VCaP (cell line): ENCODE measurements at regions not wholly inside any gene's neighbourhood (a gene's known extent, or its start where the extent isn't known, plus 50 kb on each side); places are given as distances from the start of the nearest gene placed in this dataset.

ENCODE experiments used
- H3K27ac ChIP-seq: fragments of 450-650 bp; 2 replicates; pipeline ENCODE4 v1.5.1; 2017
- CTCF ChIP-seq: fragments of 450-650 bp; conservative IDR thresholded peaks from 2 replicates; pipeline ENCODE4 v1.5.1; 2017; ENCODE audit warnings: mild to moderate bottlenecking, moderate library complexity

DNA sequence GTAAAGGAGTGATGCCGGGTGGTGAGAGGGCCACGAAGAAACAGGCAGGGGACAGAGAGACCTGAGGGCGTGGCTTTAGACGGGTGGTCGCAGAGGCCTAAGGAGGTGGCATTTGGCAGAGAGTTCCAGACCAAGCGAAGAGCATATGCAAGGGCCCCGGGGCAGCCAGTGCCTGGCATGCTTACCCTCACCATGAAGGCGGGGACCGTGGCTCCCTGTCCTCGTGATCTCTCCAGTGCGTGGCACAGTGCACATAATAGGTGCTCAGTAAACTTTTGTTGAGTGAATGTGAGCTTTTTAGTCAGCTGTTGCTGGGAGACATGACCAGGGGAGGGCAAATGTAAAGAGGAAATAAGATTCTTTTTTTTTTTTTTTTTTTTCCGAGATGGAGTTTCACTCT, 245.6 kb upstream of the GSE1 start:
- no peak for TF ChIP-seq CTCF
- no peak overlapping the region for H3K27ac ChIP-seq

DNA sequence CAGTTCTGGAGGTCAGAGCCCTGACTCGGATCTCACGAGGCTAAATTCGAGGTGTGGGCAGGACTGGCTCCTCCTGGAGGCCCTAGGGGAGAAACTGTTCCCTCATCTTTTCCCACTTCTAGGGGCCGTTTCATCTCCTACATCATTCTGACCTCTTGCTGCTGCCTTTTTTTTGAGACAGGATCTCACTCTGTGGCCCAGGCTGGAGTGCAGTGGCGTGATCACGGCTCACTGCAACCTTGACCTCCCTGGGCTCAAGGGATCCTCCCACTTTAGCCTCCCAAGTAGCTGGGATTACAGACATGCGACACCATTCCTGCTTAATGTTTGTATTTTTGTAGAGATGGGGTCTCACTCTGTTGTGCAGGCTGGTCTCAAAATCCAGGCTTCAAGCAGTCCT, 244.1 kb upstream of the GSE1 start:
- H3K27ac ChIP-seq = no peak overlapping the region
- no peak for TF ChIP-seq CTCF

- H3K27ac ChIP-seq = no peak overlapping the region
- TF ChIP-seq CTCF = peak; percentile 68
These were observed 243.2 kb upstream of the GSE1 start for GRCh38 chr16:85369741-85370528.

DNA sequence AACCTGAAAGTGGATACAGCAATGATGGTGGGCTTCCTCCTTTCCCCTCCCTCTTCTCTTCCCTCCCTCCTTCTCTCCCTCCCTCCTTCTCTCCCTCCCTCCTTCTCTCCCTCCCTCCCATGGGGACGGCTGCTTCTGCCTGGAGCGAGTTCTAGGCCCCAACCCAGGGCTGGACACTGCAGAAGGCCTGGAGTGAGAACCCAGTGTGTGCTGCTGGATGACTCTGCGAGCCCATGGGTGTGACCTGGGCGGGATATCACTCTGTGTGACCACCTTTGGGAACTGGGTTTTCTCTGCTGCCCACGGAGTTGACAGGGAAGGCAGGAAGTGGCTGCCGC, 242.6 kb upstream of the GSE1 start:
- H3K27ac ChIP-seq = no peak overlapping the region

GRCh38 chr16:85370881-85371651, 242.1 kb upstream of the GSE1 start:
- no peak for TF ChIP-seq CTCF
- H3K27ac ChIP-seq = no peak overlapping the region

More for the DNA sequence above, 242.6 kb upstream of the GSE1 start:
- no peak for TF ChIP-seq CTCF

DNA sequence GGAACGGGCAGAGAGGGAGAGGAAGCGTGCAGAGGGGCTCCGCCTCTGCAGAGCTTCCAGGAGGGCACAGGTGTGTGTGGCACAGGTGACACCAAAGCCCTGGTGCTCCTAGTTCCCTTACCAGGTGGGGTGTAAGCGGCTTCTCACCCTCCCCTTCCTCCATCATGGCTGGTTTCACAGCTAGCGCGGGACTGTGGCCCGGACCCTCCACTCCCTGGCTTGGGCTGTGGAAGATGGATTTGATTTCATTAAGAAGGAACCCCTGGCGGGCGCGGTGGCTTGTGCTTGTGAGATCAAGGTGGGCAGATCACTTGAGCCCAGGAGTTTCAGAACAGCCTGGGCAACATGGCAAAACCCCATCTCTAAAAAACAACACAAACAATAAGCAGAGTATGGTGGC, 241.2 kb upstream of the GSE1 start:
- TF ChIP-seq CTCF = no peak
- H3K27ac ChIP-seq = no peak overlapping the region

DNA sequence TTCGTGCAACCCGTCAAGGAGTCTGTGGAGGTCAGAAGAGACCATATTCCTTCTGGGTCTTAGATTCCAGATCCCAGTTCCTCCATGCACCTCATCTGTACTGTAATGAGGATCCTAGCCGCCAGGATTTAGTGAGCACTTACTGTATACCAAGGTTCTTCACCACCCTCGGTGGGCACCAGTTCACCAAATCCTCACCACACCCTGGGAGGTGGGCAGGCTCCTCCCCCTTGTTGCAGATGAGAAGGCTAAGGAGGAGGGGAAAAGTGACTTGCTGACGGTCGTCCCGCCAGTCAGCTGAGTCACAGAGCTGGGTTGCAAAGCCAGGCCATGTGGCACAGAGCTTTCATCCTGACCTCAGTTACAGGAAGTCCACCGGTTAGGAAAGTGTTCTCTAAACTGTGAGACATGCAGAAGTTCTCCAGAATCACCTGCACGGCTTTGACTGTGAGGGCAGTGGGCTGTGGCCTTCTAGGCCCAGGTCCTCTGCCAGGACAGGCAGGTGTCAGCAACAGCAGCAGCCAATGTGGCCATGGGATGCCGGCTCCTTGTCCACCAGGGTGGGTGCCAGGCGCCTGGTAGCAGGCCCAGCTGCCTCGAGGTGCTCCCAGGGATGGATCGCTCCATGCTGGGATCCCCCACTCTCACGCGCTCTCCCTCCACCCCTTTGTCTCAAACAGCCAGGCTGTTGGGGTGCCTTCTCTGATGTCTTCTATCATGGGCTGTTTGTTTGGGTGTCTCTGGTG, 240.3 kb upstream of the GSE1 start:
- TF ChIP-seq CTCF = no peak
- H3K27ac ChIP-seq = no peak overlapping the region
